Keratinocyte (primary cell): ENCODE measurements at regions not wholly inside any gene's neighbourhood (a gene's known extent, or its start where the extent isn't known, plus 50 kb on each side); places are given as distances from the start of the nearest gene placed in this dataset.

Experiments
- CTCF ChIP-seq, 3 experiments: IDR thresholded peaks in 1 of 3; conservative IDR thresholded peaks in 1 of 3; optimal IDR thresholded peaks in 1 of 3; 2 replicates in 2 of 3; 3 replicates in 1 of 3; pipeline versions ENCODE3 to v1.5.1; 2011; ENCODE audit warnings: low read length in 3 of 3, mild to moderate bottlenecking in 3 of 3, moderate library complexity in 2 of 3, control low read depth in 1 of 3, inconsistent platforms in 1 of 3; ENCODE audit not compliant: insufficient read depth in 2 of 3; ENCODE audit errors: extremely low read depth in 1 of 3
- EZH2 ChIP-seq: IDR thresholded peaks from one replicate; pipeline ENCODE4 v1.6.1; 2012; ENCODE audit warnings: inconsistent platforms, mild to moderate bottlenecking, low read length, moderate library complexity

GRCh38 chr1:38142606-38143005 lies 96.0 kb upstream of the POU3F1 start:
- TF ChIP-seq CTCF (optimal IDR thresholded peaks at IDR 0.05 in 1 of 3, IDR thresholded peaks at IDR 0.05 in 1 of 3, conservative IDR thresholded peaks at IDR 0.05 in 1 of 3; ENCODE audit: extremely low read depth in 1 of 3, insufficient read depth in 2 of 3, low read length in 3 of 3) (no peak), EZH2 (no peak)
